Type B pancreatic cell (in vitro differentiated cells): ENCODE measurements at regions not wholly inside any gene's neighbourhood (a gene's known extent, or its start where the extent isn't known, plus 50 kb on each side); places are given as distances from the start of the nearest gene placed in this dataset.

Experiments
- DNase-seq: peaks from one replicate; pipeline ENCODE4 v3.0.0; 2021; ENCODE audit warnings: mixed read lengths; ENCODE audit not compliant: unreplicated experiment; ENCODE audit errors: extremely low spot score
- H3K27ac Mint-ChIP-seq: 2 replicates; pipeline ENCODE4 v1.8.0; 2021; ENCODE audit warnings: mild to moderate bottlenecking, mixed read lengths
- H3K27me3 Mint-ChIP-seq: 2 replicates; pipeline ENCODE4 v1.8.0; 2021; ENCODE audit warnings: mixed read lengths
- H3K36me3 Mint-ChIP-seq: 2 replicates; pipeline ENCODE4 v1.8.0; 2021; ENCODE audit warnings: mixed read lengths
- H3K4me1 Mint-ChIP-seq: one replicate; pipeline ENCODE4 v1.8.0; 2021; ENCODE audit warnings: mixed read lengths; ENCODE audit not compliant: unreplicated experiment
- H3K4me3 Mint-ChIP-seq: 2 replicates; pipeline ENCODE4 v1.8.0; 2021; ENCODE audit warnings: mild to moderate bottlenecking, mixed read lengths
- H3K9me3 Mint-ChIP-seq: 2 replicates; pipeline ENCODE4 v1.8.0; 2021; ENCODE audit warnings: mixed read lengths
- CTCF ChIP-seq: fragments of 200-600 bp; sonication (generic); conservative IDR thresholded peaks from 2 replicates; pipeline ENCODE4 v1.5.0; 2021; ENCODE audit warnings: antibody characterized with exemption, mild to moderate bottlenecking

GRCh38 chr1:29457496-29458368, 221.4 kb downstream of the PTPRU start:
- Mint-ChIP-seq H3K9me3 (no peaks in the 10 kb centered on the region), H3K36me3 (no peaks in the 10 kb centered on the region), H3K4me1 (peaks cover 13% of the 10 kb centered on the region), H3K4me3 (no peak overlapping the region), H3K27me3 (peaks cover 3% of the 10 kb centered on the region), H3K27ac (no peak overlapping the region)
- no peak for DNase-seq
- no peak for TF ChIP-seq CTCF

- peaks cover 3% of the 10 kb centered on the region for H3K27me3 Mint-ChIP-seq
- no peak for TF ChIP-seq CTCF
- no peak overlapping the region for H3K4me3 Mint-ChIP-seq
- DNase-seq = no peak
- H3K36me3 Mint-ChIP-seq = no peaks in the 10 kb centered on the region
- no peak overlapping the region for H3K27ac Mint-ChIP-seq
- peaks cover 13% of the 10 kb centered on the region for H3K4me1 Mint-ChIP-seq
- no peaks in the 10 kb centered on the region for H3K9me3 Mint-ChIP-seq
Observed at GRCh38 chr1:29456685-29457435, 220.5 kb downstream of the PTPRU start.

- H3K4me3 Mint-ChIP-seq = no peak overlapping the region
- H3K9me3 Mint-ChIP-seq = no peaks in the 10 kb centered on the region
- TF ChIP-seq CTCF = no peak
- no peak overlapping the region for H3K27ac Mint-ChIP-seq
- peaks cover 13% of the 10 kb centered on the region for H3K4me1 Mint-ChIP-seq
- H3K36me3 Mint-ChIP-seq = no peaks in the 10 kb centered on the region
- no peak for DNase-seq
- H3K27me3 Mint-ChIP-seq = peaks cover 3% of the 10 kb centered on the region
Observed at GRCh38 chr1:29455781-29456180, 219.5 kb downstream of the PTPRU start.

GRCh38 chr1:29454616-29455380, 218.5 kb downstream of the PTPRU start:
- Mint-ChIP-seq H3K27me3 (peaks cover 3% of the 10 kb centered on the region), H3K9me3 (no peaks in the 10 kb centered on the region), H3K4me3 (no peak overlapping the region), H3K27ac (no peak overlapping the region), H3K4me1 (peaks cover 12% of the 10 kb centered on the region), H3K36me3 (no peaks in the 10 kb centered on the region)
- no peak for TF ChIP-seq CTCF
- no peak for DNase-seq

GRCh38 chr1:29453502-29454240, 217.3 kb downstream of the PTPRU start:
- Mint-ChIP-seq H3K4me3 (no peak overlapping the region), H3K27ac (no peak overlapping the region), H3K36me3 (no peaks in the 10 kb centered on the region), H3K9me3 (no peaks in the 10 kb centered on the region), H3K27me3 (peaks cover 3% of the 10 kb centered on the region), H3K4me1 (peaks cover 8% of the 10 kb centered on the region)
- TF ChIP-seq CTCF = peak; percentile 66
- DNase-seq = no peak
